GM18861 (cell line): ENCODE measurements at regions not wholly inside any gene's neighbourhood (a gene's known extent, or its start where the extent isn't known, plus 50 kb on each side); places are given as distances from the start of the nearest gene placed in this dataset.
"Not testable (repeated sequence)": the region's sequence is repeated elsewhere in the genome, so short reads cannot be mapped to it uniquely, and the experiment has no call there.

Experiments used
- ATAC-seq: cut with Tn5 transposase; IDR thresholded peaks from one replicate; pipeline ENCODE4 v1.9.1; 2021; ENCODE audit not compliant: unreplicated experiment

DNA sequence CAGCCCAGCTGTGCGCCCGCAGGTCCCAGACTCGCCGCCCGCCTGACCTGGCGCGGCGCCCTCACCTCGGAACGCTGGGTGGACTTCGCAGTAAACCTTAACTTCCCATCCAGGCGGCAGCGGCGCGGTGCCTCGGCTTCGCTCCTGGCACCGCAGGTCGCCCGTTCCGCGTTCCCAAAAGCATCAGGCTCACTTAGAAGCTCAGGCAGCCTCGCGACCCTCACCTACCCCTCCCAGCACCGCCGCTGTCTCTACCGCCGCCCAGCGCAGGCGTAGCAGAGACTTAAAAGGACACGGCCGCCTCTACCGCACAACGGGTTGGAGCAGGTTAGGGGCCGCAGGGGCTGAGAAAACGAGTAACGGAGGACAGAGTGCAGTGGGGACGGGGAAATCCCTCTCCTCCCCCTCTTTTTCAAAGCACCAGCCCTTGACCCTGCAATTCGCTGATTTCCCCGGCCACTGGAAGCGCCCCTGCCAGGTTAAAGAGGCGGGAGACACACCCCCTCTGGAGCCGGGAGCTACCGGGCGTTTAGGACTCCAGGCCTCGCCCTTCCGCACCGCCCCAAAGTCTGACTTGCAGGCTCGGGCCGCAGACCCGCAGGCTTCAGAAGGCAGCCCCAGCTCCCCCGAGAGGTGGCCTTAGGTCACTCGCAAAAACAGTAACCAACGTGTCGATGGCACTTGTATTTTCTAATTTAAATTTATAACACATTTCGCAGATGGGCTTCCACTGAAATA lies 328.5 kb downstream of the FAM72C start:
- ATAC-seq, result no peak

DNA sequence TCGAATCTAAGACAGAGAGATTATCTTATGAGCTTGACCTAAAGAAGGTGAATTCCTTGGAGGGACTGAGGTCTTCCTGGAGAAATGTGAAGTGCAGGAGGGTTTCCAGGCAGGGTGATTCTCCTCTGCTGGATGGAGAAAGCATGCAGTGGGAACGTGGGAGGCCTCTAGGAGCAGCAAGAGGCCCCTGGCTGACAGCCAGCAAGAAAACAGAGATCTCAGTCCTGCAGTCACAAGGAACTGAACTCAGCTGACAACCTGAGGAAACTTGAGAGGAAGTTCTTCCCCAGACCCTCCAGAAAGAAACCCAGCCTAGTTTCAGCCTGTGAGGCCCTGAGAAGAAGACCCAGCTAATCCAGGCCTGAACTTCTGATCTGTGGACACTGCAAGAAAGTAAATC lies 345.9 kb downstream of the FAM72C start:
- no peak for ATAC-seq

DNA sequence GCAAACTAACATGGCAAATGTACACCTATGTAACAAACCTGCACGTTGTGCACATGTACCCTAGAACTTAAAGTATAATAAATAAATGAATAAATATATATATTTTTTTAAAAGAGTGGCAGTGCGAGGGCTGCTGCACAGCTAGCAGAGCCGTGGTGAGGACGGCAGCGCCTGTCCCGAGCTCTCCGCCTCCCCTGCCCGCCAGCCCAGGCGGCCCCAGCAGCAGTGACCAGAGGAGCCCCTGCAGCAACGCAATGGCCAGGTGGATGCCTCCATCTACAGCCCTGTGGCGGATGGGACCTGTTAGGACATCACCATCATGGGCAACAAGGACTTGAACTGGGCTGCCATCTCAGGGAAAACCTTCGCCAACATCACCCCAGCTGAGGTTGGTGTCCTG lies 351.9 kb downstream of the FAM72C start:
- ATAC-seq, result no peak

DNA sequence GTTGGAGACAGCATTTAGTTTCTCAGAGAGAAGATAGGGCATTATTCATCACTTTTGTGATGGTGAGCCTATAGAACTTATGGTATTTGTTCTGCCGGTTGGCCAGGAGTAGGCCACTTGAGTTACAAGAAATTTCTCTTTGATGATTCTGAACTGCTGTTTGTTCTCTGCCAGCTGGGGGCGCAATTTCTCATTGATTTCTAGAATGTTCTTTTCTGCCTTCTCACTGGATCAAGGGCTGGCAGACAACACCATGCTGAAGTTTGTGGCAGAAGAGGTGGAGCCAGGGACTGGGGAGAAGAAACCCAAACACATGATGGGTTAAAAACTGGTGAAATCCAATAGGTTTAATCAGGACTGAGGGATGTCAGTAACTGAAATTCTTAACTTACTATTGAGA lies 360.6 kb downstream of the FAM72C start:
- ATAC-seq, result no peak

DNA sequence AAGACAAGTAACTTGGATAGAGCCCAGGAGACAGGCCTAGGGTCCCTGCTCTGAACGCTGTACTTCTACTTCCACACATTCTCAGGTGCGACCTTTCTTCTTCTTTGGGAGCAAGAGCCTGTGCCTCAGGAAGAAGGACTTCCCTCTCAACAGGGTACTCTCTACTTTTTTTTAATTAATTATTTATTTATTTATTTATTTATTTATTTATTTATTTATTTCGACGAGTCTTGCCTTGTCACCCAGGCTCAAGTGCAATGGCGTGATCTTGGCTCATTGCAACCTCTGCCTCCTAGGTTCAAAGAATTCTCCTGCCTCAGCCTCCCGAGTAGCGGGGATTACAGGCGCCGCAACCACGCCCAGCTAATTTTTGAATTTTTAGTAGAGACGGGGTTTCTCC lies 361.6 kb downstream of the FAM72C start:
- no peak for ATAC-seq

DNA sequence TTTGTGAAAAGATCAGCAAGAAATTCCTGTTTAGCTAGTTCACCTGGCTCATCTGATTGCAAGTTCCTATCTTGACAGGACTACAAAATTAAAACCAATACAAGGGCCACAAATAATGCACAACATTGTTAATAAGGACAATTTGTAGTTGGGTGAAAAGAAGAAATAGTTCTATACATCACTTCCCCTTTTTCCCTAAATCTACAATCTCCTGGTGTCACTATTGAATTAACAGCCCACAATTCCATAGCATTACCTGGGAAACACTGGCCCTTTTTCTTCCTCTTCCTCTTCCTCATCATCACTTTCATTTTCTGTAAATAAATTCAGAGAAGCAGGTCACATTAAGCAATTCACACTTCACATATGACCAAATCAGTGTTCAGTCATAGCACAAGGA lies 366.9 kb downstream of the FAM72C start:
- ATAC-seq, result no peak

DNA sequence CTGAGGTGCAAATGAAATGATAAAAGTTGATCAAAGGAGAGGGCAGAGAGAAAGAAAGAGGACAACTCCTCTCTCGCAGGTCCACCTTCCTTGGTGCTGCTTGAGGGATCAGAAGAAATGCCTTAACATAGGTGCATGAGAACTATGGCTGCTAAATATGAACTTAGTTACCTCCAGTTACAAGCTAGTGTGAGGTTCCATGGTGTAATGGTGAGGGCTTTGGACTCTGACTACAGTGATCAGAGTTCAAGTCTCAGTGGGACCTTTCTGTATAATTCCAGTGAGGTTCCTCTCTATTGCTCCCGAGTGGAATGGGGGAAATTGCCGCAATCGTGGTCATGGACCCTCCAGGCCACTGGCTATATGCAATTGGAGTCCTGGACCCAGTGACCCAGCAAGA lies 387.3 kb downstream of the FAM72C start:
- no peak for ATAC-seq

DNA sequence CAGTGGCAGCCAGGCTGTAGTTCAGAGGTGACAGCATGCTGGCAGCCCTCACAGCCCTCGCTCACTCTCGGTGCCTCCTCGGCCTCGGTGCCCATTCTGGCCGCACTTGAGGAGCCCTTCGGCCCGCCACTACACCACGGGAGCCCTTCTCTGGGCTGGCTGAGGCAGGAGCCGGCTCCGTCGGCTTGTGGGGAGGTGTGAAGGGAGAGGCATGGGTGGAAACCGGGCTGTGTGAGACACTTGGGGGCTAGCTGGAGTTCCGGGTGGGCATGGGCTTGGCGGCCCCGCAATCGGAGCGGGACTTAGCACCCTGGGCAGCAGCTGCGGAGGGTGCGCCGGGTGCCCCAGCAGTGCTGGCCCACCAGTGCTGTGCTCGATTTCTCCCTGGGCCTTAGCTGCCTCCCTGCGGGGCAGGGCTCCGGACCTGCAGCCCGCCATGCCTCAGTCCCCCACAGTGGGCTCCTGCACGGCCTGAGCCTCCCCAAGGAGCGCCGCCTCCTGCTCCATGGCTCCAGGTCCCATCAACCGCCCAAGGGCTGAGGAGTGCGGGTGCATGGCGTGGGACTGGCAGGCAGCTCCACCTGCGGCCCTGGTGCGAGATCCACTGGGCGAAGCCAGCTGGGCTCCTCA lies 396.8 kb downstream of the FAM72C start:
- ATAC-seq, result no peak

DNA sequence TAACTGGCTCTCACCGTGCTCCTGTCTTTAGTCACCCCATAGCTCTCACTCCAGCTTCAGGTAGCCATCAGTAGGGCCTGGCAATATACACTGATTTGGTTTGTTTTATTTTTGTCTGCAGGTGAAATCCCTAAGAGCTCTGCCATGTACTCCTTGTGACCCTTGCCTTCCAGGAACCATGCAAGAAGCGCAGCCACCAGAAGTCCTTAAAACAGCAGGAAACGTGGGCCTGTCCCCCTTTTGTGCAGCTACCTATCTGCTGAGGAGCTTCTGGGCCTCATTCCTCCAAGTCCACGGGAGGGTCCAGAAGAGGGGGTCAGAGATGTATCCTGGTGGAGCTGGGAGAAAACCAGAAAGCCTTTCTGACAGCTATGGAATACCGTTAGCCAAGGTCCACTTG lies 399.1 kb downstream of the FAM72C start:
- not testable (repeated sequence) for ATAC-seq

DNA sequence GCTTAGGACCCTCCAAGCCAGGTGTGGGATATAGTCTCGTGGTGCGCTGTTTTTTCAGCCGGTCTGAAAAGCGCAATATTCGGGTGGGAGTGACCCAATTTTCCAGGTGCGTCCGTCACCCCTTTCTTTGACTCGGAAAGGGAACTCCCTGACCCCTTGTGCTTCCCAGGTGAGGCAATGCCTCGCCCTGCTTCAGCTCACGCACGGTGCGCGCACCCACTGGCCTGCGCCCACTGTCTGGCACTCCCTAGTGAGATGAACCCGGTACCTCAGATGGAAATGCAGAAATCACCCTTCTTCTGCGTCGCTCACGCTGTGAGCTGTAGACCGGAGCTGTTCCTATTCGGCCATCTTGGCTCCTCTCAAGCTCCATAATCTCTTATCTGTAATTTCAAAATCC lies 408.0 kb downstream of the FAM72C start:
- ATAC-seq, result not testable (repeated sequence)

DNA sequence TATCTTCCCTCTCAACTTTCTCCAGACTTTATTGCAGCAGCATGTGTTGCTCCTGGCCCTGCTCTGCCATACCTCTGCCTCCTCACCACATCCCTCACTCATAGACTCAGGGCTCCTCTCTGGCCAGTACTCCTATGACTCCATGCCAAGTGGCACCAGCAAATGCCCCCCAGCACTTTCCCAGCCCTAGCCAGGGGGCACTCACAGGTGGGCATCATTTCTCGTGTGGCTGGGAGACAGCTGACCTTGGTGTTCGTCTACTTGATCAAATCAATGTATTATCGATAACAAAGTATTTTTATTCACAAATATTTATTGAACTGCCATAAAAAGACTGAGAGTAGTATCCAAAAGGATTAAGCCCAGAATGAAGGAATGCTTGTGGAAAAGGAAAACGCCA lies 418.2 kb downstream of the FAM72C start:
- no peak for ATAC-seq

DNA sequence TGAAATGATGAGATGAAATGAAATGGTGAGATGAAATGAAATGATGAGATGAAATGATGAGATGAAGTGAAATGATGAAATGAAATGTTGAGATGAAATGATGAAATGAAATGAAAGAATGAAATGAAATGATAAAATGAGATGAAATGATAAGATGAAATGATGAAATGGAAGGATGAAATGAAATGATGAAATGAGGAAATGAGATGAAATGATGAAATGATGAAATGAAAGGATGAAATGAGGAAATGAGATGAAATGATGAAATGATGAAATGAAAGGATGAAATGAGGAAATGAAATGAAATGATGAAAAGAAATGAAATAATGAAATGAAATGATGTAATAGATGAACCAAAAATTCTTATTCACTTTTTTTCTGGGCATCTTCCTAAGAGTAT lies 467.1 kb downstream of the FAM72C start:
- not testable (repeated sequence) for ATAC-seq

DNA sequence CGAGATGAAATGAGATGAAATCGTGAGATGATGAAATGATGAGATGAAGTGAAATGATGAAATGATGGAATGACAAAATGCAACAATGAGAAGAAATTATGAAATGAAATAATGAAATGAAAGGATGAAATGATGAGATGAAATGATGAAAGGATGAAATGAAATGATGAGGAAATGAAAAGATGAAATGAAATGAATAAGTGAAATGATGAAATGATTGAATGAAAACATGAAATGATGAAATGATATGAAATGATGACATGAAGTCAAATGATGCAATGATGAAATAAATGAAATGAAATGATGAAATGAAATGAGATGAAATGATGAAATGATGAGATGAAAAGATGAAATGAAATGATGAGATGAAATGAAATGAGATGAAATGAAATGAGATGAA lies 467.7 kb downstream of the FAM72C start:
- not testable (repeated sequence) for ATAC-seq

DNA sequence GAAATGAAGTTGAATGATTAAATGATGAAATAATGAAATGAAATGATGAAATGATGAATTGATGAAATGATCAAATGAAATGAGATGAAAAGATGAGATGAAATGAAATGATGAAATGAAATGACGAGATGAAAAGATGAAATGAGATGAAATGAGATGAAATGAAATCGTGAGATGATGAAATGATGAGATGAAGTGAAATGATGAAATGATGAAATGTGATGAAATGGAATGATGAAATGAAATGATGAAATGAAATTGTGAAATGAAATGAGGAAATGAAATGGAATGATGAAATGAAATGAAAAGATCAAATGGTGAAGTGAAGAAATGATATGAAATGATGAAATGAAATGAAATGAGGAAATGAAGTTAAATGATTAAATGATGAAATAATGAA lies 468.7 kb downstream of the FAM72C start:
- not testable (repeated sequence) for ATAC-seq

DNA sequence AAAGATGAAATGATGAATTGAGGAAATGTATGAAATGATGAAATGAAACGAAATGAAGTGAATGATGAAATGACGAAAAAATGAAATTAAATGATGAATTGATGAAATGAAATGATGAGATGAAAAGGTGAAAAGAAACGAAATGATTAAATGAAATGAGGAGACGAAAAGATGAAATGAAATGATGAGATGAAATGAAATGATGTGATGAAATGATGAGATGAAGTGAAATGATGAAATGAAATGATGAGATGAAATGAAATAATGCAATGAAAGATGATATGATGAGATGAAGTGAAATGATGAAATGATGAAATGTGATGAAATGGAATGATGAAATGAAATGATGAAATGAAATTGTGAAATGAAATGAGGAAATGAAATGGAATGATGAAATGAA lies 469.7 kb downstream of the FAM72C start:
- not testable (repeated sequence) for ATAC-seq

DNA sequence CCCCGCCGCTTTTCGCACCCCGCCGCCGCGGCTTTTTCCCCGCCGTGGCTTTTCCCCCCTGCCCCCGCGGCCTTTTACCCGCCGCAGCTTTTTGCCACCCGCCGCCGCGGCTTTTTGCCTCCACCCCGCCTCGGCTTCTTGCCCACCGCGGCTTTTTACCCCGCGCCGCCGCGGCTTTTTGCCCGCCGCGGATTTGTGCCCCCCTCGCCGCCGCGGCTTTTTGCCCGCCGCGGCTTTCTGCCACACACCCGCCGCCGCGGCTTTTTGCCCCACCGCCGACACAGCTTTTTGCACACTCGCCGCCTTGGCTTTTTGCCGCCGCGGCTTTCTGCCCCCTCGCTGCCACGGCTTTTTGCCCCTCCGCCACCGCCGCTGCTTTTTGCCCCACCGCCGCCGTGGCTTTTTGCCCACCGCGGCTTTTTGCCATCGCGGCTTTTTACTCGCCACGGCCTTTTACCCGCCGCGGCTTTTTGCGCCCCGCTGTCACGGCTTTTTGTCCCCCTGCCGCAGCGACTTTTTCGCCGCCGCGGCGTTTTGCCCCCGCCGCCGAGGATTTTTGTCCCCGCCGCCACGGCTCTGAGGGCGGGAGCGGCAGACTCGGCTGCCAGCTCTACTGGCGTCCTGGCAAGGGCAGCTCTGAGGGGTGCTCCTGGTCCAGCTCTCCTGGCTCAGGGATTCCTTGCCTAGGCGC lies 473.6 kb downstream of the FAM72C start:
- ATAC-seq, result not testable (repeated sequence)

DNA sequence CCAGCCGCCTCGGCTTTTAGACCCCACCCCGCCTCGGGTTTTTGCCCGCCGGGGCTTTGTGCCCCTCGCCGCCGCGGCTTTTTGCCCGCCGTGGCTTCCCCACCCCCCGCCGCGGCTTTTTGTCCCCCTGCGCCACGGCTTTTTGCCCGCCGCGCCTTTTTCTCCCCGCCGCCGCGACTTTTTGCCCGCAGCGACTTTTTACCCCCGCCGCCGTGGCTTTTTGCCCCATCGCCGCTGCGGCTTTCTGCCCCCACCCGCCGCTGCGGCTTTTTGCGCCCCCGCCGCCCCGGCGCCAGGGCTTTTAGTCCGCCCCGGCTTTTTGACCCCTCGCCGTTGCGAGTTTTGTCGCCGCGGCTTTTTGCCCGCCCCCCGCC lies 474.4 kb downstream of the FAM72C start:
- no peak for ATAC-seq

DNA sequence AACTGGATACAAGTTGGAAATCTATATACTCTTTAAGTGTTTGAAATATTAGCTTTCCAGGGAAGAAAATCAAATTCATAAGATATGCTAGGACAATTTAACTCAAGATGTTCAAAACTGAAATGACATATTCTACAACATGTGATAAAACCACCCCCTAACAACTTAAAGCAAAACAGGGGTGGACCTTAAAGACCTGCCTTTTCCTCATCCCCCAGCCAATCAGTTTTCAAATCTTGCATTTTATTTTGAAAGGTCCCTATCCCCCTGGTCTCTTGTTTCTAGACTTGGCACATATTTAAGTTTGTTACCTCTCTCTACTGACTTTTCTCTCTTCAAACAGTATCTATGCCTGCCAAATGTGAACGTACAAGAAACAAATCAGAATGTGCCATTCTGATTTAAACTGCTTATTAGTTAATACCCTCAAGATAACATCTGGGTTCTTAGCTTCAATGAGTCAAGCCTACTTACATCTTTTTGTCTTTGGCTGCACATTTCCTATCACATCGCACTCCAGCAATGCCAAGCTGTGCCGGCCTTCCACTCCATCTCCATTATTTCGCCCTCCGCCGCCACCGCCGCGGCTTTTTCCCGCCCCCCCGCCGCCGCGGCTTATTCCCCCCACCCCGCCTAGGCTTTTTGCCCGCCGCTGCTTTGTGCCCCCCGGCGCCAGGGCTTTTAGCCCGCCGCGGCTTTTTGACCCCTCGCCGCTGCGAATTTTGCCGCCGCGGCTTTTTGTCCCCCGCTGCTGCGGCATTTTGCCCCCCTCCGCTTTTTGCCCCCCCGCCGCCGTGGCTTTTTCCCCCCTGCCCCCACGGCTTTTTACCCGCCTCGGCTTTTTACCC lies 475.0 kb downstream of the FAM72C start:
- not testable (repeated sequence) for ATAC-seq
